G401 (cell line): ENCODE measurements at regions not wholly inside any gene's neighbourhood (a gene's known extent, or its start where the extent isn't known, plus 50 kb on each side); places are given as distances from the start of the nearest gene placed in this dataset.
"Not testable (repeated sequence)": the region's sequence is repeated elsewhere in the genome, so short reads cannot be mapped to it uniquely, and the experiment has no call there.

Source experiments
- DNase-seq: peaks from one replicate; pipeline ENCODE4 v3.0.0-alpha.2; 2015; ENCODE audit warnings: low spot score
- in situ Hi-C: cut with HindIII; loops from 2 replicates; pipeline ENCODE4 v1.10.0; 2016; ENCODE audit warnings: low sequenced_read_pairs, mixed read lengths

DNA sequence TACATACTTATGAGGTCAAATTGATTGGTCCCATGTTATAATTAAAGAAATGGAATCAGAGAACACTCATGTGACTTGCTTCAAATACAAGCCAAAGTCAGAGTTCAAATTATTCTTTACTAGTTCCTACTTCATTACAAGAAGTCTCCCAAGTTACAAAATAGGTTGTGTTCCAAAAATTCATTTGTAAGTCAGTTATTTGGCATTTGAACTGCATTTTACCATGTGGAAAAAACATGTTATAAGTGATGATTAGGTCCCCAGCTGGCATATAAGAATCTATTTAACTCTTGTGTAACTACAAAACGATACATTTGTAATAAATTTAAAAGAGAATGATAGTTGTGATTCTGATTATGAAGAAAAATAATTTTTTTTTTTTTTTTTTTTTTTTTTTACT is 124.1 kb downstream of the DISP1 start:
- in situ Hi-C loops = no loop called here
- no peak for DNase-seq

DNA sequence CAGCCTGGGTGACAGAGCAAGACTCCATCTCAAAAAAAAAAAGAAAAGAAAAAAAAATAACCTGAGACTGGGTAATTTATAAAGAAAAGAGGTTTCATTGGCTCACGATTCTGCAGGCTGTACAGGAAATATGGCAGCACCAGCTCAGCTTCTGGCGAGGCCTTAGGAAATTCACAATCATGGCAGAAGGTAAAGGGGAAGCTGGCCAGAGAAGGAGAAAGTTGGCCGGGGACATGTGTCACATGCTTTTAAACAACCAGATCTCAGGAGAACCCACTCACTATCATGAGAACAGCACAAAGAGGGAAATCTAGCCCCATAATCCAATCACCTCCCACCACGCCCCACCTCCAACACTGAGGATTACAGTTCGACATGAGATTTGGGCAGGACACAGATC is 125.3 kb downstream of the DISP1 start:
- in situ Hi-C loops = no loop called here
- no peak for DNase-seq

DNA sequence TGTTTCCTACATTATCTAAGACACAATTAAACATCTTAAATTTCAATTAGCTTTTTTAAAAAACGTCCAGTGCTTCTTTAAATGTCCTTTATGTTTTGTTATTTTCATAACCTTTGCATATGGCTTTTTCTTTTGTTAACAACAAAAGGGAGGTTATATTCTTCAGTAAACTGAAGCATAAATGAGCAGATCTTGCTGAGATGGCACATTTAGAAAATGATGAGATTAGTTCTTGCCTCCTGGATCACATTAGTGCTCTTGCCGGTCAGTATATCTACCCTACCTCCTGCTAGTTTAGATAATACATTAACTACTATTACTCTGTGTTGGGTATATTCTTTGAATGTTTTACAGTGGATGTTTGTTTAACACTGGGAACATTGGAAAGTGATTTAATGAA is 126.1 kb downstream of the DISP1 start:
- in situ Hi-C loops = no loop called here
- no peak for DNase-seq

DNA sequence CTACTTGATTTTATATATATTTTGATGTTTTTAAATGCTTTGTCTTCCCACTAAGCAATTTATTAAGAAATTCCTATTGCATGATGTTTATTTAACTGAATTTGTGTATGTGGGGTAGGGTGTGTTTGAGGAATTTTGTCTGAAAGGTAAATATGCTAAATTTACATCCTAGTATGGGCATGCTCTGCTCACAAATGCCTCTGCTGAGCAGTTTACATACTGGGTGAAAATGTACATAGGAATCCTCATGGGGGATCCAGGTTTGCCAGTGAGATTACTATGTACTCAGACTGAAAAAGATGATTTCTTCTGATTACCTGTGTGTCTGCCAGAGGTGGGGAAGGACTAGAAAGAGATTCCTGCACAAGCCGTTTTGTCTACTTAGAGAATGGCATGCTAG is 126.6 kb downstream of the DISP1 start:
- in situ Hi-C loops = no loop called here
- no peak for DNase-seq

DNA sequence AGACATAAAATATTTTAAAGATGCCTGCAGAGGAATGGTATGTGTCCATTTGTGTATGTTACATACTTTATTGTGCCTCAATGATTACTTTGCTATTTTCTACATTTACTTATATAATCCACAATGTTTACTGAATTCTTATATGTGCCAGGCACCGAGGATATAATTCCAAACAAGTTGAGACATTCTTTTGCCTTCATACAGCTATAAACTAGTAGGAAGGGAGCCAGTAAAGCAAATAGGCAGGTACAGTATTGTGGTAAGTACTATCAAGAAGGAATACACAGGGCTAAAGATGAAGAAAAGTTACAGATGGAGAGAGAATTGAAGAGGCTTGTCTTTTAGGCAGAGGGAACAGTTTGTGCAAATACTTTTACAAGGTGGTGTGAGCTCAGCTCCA is 131.6 kb downstream of the DISP1 start:
- no peak for DNase-seq
- in situ Hi-C loops = no loop called here

DNA sequence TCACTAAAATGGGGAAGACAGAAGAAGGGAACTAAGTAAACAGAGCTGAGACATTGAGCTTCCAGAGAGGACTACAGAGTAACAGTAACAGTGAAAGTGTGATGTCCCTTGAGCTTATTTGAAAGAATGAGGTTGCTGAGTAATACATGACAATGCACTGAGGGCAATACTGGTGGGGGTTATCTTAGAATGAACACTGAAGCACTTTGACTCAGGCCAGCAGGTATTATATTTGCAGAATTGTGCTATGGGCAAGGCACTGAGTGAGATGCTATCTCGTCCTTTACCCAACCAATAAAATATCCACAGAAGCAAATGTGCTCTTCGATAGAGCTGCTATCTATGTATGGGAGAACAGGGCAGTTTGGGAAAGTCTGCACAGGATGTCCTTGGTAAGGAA is 133.2 kb downstream of the DISP1 start:
- in situ Hi-C loops = no loop called here
- DNase-seq = no peak

DNA sequence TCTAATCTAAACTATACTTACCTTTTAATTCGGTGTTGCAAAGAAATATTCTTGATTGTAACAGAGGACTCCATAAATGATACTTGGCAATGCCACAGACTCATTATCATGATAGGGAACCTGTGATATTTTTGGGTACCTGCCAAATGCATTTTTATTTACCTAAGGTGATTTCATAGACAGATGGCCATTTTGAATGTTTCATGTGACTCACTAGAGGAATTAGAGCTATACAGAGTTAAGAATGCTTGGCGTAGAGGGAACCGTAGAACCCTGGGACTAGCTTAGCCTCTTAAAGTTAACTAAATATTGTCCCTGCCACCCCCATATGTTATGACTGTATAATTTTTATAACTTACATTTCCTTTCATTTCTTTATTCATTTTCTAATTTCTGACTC is 136.1 kb downstream of the DISP1 start:
- DNase-seq = no peak
- in situ Hi-C loops = no loop called here

DNA sequence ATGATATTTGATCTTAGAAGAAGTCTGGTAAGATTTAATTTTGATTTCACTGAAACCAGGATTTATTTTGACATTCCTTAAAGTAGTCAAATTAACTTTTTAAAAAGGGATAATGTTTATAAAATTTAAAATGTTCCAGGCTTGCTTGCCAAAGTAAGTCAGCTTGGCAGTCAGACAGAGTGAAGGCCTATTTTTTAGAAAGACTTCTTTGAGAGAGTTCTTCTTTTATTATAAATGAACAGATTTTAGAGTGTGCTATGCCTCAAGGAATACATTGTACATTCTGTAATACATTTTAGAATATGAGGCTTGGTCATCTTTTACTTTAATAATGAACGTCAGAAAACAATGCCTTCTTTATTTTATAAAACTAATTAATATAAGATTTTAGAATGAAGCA is 138.7 kb downstream of the DISP1 start:
- DNase-seq = no peak
- in situ Hi-C loops = no loop called here

DNA sequence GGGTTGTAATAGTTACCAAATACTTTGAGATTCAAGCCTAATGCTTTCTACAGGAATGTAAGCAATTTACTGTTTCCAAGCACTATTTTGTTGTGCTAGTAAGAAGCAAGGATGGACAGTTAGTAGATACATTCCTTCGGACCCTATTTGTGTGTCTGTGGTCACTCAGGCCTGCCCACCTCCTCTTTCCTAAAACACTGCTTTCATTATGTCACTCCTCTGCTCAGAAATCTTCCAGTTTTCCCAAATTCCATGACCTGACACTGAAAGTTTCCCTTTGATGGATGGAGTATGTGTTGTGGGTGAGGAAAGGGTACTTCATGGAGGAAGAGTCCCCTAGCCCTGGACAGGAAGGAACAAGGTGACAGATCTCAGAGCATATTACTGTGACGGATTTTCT is 141.1 kb downstream of the DISP1 start:
- in situ Hi-C loops = no loop called here
- no peak for DNase-seq

DNA sequence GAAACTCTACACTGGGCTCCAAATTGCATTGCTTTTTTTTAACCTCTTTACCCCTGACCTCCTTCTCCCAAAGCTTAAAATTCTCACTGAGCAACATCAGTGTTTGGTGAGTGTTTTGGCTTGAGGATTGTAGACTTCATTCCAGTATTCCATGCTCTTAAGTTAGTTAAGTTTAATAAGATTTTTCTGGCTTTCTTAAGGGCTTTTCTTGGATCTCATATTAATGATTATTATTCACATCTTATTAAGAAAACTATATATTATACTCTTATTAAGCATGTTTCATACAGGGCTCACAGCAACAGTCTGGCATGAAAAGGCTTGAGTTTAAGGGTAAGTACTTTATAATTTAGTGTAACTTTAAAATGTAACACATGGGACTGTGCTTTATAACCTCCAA is 141.8 kb downstream of the DISP1 start:
- in situ Hi-C loops = no loop called here
- no peak for DNase-seq

DNA sequence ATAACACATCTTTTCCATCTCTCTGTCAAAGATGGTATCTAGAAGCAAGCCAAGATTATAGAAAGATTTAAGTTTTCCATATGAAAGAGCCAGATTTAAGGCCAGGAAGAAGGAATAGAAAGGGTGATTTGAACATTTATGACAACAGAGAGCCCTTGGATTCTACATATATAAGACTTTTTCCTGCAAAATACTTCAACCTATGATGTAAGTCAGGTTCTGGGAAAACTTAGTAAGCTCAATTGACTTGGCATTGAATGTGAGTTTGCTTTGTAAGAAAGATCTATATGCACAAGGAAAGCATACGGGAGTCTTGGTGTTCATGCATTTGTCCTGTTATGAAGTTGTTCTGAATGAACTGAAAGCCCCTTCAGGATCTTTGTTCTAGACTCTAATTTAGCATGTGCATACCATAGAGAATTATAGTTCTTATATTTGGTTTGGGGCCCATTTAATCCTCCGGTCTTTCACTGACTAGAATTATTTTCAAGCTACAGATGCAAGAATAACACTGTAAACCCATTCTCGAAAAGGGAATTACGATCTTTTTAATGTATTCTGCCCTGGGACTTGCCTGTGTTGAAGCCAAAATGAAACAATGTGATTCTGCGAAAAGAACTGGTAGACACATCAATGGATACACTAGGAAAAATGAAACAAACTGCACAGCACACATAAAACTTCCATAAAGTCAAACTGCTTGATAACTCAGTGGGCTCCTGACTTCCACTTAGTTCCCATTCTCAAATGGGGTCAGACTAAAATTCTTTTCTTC is 152.8 kb downstream of the DISP1 start:
- in situ Hi-C loops = no loop called here

DNA sequence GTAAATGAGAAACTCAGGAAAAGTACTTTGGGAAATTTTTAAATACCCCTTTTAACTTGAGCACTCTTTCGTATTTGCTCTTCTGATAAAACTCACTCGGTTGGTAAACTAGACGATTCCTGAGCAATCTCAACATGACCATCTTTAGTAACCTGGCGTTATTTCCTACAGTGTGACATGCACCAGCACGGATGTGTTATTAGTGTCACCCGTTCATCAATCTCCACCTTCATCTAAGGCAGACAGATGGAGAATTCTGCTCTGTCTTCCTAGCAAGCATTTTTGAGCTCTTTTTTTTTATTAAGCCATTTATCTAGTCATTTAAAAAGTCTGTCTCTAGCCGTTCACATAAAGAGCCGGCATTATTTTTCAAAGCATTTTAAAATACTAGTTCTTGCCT is 155.2 kb downstream of the DISP1 start:
- in situ Hi-C loops = no loop called here
- DNase-seq = no peak

More for the DNA sequence above, 152.8 kb downstream of the DISP1 start:
- no peak for DNase-seq

DNA sequence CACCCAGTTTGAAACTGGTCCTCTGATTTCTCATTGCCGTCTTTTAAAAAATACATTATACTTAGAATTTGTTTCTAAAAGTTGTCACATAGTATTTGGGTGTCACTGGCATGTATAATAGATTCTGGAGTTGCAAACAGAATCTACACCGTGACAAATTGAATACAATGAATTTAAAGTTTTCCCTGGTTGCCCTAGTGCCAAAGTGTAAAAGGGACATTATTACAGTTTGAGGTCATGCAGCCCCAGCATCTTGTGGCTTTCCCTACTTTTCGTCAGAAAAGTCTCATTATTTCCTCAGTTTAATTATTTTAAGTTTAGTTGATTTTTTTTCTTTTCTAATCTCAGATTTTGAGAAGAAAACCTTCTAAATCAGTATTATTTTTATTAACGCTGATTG is 155.9 kb downstream of the DISP1 start:
- no peak for DNase-seq
- in situ Hi-C loops = no loop called here

DNA sequence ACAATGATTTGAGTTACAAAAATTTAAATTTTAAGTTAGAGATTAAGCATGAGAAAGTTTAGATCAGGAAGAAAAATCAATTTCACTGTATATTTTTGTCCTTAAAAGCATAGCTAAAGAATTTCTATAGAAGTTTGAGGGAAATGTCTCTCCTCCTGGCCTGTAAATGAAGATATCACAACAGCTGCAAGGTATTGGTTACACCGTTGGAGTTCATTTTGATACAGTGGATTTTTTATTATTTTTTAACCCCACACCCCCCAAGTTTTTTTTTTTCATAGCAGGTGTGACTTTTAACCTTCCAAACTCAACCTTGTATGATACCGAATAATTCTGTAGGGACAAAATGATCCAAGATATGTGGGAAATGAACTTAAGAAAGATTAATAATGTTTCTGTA is 156.3 kb downstream of the DISP1 start:
- no peak for DNase-seq
- in situ Hi-C loops = no loop called here

DNA sequence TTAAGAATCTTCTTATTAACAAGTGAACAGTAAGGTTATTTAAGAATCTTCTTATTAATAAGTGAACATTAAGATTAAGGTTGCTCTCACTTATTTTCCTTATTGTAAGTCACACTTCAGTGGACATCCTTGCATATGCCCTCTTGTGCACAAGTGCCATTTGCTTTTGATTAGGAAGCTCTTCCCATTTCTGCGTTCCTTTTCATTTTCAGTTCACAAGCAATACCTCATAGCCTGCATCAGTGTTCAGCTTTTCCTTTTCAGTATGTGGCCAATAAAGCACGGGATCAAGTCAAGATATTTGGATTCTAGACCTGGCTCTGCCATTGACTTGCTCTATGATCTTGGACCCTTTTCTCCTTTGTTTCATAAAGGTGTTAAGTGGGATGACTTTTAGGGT is 158.7 kb downstream of the DISP1 start:
- DNase-seq = no peak
- in situ Hi-C loops = no loop called here

DNA sequence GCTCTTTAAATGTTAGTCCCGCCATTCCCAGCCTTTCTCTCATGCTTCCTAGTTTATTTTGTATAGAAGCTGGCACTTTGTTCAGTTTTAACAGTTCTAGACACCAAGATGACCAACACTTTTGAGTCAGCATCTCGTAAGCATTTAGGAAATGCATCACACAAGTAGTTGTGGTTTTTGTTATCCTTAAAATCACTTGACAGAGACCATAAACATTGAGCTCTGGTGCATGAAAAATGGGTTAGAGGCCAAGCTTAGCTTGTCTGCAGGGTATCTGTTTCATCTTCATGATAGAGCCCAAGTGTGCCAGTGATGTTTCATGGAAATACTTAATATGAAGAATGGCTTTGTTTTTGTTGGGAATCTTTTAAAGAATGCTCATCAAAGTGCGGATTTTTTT is 159.7 kb downstream of the DISP1 start:
- DNase-seq = no peak
- in situ Hi-C loops = no loop called here

DNA sequence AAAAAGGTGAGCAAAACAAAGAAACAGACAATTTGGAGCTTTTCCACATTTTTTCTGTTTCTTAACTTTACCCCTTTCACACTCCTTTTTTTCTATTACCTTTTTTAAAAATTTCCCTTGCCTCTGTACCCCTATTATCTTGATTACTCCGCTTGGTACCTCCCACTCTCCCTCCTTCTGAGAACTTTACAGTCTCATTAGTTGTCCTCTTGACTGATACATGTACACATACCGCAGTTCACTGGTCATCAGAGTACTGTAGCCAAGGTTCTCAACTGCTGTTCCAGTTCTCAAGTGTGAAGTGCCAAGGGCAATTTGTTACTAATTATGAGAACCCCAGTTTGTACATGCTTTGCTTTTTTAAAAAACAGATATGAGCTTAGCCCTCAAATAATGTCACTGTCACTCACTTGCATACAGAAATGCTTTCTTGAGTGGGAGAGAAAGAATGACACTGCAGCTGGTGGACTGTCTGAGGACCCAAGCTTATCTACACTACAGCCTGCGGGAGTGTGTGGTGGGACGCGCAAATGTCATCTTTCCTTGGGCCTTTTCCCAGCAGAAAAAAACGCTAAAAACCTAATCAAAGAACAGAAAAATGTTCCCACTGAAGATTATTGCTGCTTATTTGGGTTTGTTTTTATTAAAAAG is 160.8 kb downstream of the DISP1 start:
- in situ Hi-C loops = no loop called here
- DNase-seq = no peak

DNA sequence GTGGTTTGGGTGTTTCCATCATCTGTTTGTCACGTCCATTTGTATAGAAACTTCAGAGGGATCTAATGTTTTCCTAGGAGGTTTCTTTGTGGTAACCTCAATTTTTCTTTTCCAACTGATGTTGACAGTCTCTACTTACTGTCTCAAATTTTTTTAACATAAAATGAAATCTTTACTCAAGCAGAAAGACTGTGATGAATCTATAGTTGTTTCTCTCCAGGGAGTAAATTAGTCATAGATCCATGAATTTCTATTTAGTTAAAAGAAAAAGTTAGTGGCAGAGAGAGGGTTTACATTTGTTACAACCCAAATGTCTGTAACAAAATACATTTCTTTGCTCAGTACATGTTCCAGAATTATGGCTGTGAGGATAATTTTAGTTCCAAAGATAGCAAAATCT is 161.6 kb downstream of the DISP1 start:
- DNase-seq = no peak
- in situ Hi-C loops = no loop called here

DNA sequence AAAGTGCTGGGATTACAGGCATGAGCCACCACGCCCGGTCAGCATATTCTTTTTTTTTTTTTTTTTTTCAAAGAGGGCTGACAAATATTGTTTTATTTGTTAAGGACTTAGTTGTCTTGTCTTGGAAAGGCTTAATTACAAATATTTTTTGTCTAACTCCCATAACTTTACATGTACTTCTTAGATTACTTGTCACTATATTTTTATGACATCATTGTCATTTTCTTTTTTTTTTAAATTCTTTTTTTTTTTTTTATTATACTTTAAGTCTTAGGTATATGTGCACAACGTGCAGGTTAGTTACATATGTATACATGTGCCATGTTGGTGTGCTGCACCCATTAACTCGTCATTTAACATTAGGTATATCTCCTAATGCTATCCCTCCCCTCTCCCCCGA is 162.5 kb downstream of the DISP1 start:
- DNase-seq, in situ Hi-C loops: not testable (repeated sequence)

DNA sequence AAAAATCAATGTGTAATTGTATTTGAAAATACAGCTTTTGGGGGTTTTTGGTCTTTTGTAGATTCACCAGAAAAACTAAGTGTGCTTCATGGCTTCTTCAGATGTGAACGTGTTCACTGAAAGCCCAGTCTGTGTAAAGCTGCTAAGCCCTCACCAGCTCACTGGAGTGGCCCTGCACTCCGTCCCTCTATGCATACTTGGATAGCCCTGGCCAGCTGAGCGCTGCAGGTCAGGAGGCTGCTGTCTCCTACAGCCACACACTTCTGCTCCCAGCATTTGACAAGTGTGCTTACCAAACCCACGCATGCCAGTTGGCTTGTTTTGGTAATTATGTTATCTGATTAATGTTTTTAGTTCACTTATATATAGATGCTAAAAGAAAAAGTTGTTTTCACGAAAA is 163.5 kb downstream of the TLR5 start:
- in situ Hi-C loops = no loop called here
- DNase-seq = no peak

DNA sequence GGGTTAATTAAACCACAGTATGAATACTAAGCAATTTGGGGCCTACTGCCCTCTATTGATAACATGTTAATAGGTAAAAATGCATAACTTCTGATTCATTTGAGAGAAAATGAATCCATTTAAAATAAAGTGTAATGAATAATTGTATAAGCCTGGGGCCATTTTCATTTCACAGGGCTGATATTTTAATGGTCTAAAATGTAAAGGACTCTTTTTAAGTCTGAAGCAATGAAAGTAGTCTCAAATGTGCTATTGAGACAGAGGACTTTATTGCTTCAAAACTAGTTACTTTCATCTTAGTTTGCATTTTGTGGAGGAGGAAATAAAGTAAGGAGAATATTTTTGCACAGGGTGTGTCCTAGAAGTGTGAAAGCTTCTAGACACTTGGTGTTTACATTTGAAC is 155.4 kb downstream of the TLR5 start:
- no peak for DNase-seq
- in situ Hi-C loops = no loop called here
